ENCODE measurements at regions not wholly inside any gene's neighbourhood (a gene's known extent, or its start where the extent isn't known, plus 50 kb on each side); places are given as distances from the start of the nearest gene placed in this dataset.

DNA sequence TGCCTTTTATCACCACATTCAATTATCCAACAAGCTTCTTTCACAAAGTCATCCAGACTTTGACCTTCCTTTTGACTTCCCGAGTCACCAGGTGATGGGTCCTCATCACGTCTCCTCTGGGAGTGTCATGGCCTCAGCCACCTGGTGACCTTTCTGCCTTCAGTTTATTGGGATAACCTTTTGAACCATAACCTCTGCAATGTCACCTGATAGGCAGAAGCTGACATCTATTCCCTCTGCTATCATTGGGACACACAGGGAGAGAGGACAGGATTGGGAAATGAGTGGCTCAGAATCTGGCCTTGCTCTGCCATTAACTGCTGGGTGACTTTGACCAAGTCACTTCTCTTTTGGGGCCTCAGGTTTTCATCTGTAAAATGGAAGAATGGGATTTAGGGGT, 388.7 kb downstream of the NUAK1 start:
- intact Hi-C loops (cut with DNase I) = no loop called here
- no peak for DNase-seq (ENCODE audit: low spot score)

DNA sequence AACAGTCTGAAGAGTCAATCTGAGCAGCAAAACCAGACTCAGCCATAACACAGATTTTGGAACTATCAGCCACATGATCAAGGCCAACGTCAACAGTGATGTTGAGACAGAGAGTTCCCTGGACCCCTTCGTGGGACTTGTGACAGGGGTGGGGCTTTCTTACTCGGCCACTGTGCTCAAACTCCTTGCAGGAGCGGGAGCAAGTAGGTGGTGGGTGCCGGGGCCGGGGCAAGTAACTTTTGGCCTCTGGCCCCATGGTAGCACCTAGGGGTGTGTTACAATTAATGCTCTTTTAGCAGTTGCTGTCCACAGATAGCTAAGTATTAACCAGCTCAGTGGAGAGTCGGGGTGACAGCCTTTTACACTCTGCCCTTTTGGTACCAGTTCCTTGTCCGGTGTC, 384.4 kb downstream of the NUAK1 start:
- intact Hi-C loops (cut with DNase I) = no loop called here
- no peak for DNase-seq (ENCODE audit: low spot score)

DNA sequence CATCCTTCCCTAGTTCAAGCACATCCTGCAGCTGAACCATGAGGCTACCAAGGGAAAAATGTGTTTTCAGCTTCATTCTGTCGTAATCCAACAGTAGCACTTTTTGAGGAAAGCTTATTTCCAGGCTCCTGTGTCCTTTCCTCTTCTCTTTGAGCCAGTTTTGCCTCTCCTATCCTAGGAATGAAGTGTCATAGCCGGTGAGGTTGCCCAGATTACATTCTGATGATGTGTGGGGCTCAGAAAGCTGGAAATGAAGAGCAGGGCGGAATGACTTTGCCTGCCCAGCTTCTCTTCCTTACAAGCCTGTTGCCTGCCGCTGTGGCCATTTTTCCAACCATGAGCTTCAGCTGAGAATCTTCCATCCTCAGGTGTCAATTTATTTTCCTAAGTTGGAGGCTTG, 381.8 kb downstream of the NUAK1 start:
- intact Hi-C loops (cut with DNase I) = no loop called here
- no peak for DNase-seq (ENCODE audit: low spot score)

DNA sequence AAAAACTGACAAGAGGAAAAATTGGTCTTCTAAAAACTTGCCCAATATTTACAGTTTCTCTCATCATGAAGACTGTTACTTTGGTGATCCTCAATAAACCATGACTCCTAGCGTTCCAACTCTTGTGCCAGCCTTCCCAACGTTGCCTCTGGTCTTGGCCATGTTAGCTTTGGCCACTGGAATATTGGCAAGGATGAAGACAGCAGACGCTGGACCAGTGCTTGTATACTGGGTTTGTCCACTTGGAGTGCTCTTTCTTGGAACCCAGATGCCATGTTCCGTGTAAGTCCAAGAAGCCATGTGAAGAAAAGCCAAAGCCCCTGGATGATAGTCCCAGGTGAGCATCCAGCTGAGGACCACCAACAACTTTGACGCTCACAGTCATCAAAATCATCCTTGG, 379.6 kb downstream of the NUAK1 start:
- intact Hi-C loops (cut with DNase I) = no loop called here
- no peak for DNase-seq (ENCODE audit: low spot score)

DNA sequence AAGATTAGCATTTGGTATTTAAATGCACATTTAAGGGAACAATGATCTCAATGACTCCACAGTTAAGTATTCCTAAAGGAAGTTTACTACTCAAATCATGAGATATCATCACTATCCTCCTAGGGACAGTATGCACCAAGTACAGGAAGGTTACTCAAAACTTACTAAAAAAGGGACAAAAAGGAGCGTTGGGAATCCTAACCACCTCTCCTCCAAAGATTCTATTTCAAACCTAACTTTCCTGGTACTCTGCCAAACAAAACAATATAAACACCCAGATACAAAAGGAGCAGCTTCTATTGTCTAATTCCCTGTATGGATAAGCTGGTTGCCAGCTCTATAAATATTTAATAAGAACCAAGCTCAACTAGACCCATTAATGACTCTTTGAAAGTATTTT, 377.7 kb downstream of the NUAK1 start:
- intact Hi-C loops (cut with DNase I) = no loop called here
- no peak for DNase-seq (ENCODE audit: low spot score)

DNA sequence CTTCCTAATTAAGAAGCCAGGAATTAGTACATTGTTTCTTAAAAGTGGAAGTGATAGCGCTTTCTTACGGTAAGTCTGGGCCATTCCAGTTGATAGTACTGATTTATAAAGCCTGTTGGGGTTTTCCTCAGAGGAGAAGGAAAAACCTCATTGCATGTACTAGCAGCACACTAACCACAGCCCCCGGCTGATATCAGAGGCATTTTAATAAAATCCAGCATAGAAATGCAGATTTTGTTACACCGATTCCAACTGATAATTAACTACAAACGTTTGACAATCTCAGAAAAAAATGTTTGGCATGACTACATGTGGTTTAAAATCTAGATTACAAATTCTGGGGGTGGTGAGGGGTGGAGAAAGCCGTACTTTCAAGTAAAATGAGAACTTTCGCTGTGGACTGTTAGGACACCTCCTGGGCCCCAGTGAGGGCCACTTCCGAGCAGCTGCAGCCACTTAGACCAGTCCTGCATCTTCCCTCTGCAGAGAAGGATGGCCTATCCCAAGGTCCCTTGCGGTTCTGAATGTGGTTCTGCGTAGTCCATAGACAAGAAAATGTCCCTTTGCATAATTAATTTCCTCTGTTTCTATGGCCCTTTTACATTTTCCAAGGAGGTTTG, 374.4 kb downstream of the NUAK1 start:
- intact Hi-C loops (cut with DNase I) = no loop called here
- no peak for DNase-seq (ENCODE audit: low spot score)

DNA sequence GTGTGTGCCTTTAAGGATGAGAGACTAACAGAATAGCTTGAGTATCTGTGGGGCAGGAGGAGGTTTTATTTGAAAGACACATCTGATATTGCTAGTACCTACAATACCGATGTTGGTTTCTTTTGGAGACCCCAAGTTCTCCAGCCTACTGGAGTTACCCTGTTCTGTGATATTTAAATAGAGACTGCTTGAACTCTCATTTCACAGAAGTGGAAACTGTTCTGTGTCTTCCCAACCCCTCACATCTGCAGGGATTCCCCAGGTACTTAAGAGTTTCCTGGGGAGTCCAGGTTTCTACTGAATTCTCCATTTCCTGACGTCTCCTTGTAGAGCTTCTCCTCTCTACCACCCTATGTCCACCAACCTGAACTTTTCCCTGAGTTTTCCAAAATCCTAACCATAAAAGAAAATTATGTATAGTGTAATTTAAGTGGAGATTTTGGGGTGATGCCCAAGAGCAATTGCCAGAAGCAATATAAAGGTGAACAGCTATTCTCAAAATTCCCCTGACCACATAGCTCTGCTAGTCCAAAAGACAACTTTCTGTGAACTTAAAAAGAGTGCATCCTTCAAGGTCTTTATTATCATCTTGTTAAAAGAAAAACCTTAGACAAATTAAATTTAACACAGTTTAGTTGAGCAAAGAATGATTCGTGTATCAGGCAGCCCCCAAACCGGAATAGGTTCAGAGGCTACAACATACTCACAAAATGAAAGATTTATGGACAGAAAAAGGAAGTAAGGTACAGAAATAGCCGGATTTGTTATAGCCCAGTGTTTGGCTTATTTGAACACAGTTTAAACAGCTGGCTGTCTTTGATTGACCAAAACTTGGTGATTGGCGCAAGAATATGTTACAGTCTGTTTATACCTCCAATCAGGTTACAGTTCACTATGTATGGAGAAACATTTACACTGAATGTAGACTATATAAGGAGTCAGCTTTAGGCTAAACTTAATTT, 373.4 kb downstream of the NUAK1 start:
- DNase-seq (ENCODE audit: low spot score) = no peak
- intact Hi-C loops (cut with DNase I) = no loop called here

DNA sequence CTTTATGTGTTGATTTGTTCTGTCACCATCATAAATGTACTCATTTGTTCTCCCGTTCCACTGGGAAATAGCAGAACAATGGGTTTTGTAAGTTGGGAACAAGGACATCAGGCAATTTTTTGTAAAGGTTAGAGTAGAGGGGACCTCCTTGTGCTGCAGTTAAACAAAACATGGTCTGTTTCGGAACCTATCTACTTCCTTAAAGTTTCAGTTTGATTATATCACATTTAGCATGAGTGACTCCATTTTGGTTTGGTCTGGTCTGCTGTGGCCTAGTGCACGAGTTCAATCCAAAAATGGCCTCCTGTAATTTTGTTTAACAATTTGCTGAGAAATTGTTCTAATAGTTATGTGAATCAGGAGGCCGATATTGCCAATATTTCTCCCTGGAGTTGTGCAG, 372.7 kb downstream of the NUAK1 start:
- DNase-seq (ENCODE audit: low spot score) = no peak
- intact Hi-C loops (cut with DNase I) = no loop called here

DNA sequence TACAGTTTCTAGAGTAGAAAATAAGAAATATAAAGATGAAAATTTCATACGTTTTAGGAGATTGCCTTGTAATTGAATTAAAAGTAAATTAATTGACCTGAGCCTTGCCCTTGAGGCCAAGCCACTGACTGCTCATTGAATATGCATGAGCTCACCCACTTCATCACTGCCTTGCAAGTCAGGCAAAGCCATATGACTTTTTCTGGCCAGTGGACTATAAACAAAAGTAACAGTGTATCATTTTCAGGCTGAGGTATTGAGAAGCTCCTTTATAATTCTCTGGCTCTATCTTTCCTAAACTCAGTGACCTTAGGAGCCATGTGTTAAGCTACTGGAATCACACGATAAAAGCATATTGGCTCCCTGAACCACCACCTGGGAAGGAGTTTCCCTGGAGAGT, 369.3 kb downstream of the NUAK1 start:
- intact Hi-C loops (cut with DNase I) = no loop called here

DNA sequence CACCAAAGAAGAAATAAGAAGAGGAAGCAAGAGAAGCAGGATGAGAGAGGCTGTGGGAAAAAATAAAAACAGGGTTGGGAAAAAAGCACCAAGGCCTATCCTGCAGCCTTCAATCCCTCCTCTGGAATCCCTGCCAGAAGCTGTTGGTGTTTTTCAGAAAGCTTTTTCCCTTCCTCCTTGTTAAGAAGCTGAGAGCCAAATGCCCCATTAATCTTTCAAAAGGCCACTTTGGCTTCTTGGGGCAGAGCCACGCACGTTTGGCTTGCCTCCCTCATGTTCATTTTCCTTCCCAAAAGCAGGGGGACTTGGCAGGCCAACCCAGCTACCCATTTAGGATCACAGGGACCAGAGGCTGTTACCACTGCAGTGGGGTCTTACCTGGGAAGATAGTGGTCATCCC, 365.3 kb downstream of the NUAK1 start:
- DNase-seq (ENCODE audit: low spot score) = no peak
- intact Hi-C loops (cut with DNase I) = loop anchor here in 1 of 2 donors (5.0 kb wide), 1 partner anchor 636 kb away; no protein-coding TSS in a partner anchor

More for the DNA sequence above, 369.3 kb downstream of the NUAK1 start:
- no peak for DNase-seq (ENCODE audit: low spot score)

DNA sequence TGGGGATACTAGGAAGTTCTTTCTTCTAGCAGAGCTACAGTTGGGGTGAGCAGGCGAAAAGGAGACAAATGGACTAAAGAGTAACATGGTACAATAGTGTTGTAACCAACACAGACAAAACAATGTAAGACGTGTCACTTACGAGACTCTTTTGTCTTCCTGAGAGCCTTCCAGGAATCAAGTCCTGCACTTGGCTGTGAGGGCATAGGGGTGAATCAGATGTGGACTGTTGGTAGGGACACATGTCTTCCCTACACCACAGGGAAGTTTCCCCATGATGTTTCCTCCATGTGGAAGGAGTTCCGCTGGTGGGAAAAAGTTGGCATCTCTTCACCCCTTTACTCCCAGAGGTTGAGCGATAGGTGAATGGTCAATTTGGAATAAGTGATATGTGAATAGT, 364.7 kb downstream of the NUAK1 start:
- no peak for DNase-seq (ENCODE audit: low spot score)
- intact Hi-C loops (cut with DNase I) = loop anchor here in 1 of 2 donors (5.0 kb wide), 1 partner anchor 637 kb away; no protein-coding TSS in a partner anchor

DNA sequence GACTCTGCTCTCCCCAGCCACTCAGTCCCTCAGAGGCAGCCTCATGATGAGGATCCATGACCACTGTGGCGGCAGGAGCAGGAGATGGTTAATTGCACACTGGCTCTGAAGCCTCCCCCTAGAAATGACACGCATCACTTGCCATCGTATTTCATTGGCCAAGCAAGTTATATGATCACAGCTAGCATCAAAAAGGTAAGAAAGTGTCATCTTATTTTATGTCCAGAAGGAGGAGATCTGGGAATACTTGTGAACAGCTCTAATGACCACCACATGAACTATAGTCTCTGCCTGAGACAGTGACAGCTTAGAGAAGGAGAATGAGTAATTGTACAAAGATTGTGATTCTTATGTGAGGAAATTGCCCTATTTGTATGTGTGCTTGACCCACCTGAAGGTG, 363.4 kb downstream of the NUAK1 start:
- intact Hi-C loops (cut with DNase I) = no loop called here

DNA sequence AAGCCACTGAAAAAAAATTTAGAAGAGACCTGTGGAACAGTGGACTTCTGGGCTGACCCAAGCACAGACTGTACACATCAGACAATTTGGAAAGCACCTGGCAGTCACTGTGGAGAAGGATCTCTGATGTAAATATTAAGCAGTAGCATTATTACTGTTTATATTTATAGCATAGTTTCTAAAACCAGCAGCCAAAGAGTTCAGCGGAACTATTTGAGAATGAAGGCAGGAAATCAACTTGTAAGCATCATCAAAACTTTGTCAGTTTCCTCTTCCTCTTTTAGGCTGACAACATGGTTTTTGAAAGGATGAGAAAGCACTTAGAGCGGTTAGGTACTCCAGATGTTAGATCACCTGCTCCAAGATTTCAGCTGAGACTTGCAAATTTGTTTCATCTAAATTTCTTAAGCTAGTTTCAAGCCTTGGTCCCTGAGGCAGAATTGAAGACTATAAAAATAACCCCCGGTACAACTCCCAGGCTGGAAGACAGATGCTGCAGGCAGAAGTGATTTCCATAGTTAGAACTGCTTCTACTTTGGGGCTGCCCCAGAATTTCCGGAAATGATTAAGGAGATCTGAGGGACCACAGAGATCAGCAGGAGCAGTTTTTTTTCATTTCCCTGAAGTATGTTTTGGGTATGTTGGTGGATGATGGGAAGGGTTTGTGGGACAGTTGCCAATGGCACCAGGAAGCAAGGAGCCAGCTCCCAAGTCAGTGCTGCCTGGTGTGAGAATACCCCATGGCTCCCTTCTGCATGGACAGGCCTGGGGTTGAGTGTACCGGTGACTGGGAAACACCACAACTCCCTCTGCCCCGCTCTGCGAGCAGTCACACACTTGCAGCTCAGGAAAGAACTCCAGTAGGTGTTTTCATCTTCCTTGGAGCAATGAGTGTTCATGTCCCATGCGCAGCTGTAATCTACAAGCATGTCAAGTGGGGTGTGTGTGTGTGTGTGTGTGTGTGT, 354.5 kb downstream of the NUAK1 start:
- intact Hi-C loops (cut with DNase I) = no loop called here
- no peak for DNase-seq (ENCODE audit: low spot score)

More for the DNA sequence above, 363.4 kb downstream of the NUAK1 start:
- DNase-seq (ENCODE audit: low spot score) = no peak

DNA sequence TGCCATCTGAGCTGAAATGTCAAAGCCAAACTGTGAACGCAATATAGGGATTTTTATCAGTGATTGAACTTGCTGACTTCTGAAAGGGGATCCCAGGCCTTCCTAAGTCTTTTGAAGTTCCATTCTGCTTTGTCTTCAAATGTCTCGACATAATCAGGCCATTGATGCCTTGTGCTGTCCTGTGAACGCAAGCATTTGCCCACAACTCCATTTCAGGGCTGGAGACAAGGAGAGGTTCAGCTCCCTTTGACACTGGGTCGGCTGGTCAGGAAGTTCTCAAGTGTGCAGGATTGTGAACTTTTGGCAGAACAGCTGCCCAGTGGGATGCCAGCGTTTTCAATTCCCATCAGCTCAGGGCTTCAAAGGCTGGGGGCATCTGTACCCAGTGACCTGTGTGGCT, 345.3 kb downstream of the NUAK1 start:
- intact Hi-C loops (cut with DNase I) = no loop called here
- no peak for DNase-seq (ENCODE audit: low spot score)

DNA sequence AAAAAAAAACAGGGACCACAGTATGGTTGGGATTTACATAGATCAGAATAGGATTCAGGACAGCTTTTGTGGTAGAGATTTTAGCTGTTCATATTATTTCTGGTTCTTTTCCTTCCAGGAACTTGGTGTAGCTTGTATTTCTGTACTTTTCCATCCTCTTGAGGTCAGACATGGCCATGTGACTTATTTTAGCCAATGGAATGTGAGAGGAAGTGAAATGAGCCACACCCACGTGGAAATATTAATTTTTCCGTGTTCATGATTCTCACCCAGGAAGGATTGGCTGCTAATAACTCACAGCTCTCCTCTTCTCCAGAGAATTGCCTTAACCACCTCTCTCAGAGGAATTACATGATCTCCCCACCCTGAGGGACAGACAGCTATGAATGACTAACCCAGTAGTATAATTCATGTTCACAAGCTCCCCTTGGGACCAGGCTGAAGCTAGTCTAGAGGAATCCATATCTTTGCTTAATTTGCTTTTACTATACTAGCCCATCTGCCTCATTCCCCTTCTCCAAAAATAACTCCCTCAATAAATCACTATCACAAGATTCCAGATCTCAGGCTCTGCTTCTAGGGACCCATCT, 340.4 kb downstream of the NUAK1 start:
- intact Hi-C loops (cut with DNase I) = no loop called here
- DNase-seq (ENCODE audit: low spot score) = no peak

DNA sequence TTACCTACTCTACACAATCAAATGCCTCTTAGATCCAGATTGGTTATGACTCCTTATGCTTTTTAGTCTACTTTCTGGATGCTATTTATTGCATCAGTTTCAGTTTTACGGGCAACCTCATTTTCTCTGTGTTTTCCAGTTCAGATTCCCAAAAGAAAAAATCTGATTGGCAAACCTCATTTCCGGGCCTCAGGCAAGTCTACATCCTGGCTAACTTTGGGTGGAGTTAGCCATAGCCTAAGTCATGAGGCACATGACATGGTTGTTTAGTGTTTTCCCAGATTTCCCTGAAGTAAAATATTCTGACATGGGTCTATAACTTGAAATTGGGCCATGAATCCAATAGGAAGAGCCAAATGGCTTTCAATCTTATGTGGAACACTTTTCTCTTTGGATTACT, 339.7 kb downstream of the NUAK1 start:
- intact Hi-C loops (cut with DNase I) = no loop called here

DNA sequence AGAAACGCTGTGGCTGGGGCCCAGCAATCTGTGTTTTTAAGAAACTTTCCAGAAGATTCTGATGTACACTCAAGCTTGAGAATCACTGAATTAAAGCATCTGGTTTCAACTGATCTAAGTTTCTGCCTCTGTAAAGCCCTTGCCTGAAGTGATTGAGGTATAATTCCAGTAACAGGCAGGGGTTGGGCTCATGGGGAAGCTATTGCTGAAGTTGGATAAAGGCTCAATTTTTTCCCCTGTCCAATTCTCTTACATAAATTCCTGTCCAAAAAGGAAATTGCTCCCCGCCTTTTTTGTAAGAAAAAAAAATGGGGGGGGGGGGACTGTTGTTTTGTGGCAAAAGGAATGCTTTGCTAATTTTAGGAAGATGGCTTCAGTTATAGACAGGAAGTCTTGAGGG, 337.4 kb downstream of the NUAK1 start:
- no peak for DNase-seq (ENCODE audit: low spot score)
- intact Hi-C loops (cut with DNase I) = no loop called here

More for the DNA sequence above, 339.7 kb downstream of the NUAK1 start:
- DNase-seq (ENCODE audit: low spot score) = no peak

DNA sequence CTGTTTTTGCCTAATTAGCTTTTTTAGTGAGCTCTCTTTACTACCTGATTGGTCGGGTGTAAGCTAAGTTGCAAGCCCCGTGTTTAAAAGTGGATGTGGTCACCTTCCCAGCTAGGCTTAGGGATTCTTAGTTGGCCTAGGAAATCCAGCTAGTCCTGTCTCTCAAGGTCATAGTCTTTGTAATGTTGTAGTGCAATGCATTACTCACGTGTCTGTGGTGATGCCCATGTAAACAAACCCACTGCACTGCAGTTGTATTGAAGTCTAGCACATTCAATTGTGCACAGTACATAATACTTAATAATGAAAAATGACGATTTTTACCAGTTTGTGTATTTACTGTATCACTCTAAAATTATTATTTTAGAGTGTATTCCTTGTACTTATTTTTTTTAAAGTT, 335.5 kb downstream of the NUAK1 start:
- no peak for DNase-seq (ENCODE audit: low spot score)

DNA sequence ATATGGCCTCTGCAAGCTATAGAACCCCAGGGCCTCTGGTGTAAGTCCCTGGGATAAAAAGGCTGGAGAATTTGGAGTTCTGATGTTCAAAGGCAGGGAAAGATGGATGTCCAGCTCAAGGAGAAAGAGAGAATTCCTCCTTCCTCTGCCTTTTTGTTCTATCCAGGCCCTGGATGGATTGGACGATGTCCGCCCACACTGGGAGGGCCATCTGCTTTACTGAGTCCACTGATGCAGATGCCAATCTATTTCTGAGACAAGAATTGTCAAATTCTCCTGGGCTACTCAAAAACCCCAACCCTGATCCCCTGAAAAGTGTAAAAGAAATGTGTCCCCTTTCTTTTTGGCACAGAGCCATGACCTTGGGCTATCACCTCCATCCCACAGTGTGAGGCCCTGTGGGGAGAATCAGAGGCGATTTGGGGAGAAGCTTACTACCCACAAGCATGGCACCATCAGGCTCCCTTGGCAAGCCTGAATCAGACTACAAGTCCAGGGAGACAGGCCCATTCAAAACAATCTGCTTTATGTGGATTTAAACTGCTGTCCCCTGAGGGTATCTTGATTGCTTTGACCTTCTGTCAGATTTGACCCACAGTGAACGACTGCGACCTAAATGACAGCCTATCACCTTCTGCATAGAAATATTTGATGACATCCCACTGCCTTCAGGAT, 334.0 kb downstream of the NUAK1 start:
- intact Hi-C loops (cut with DNase I) = no loop called here
- DNase-seq (ENCODE audit: low spot score) = no peak

More for the DNA sequence above, 335.5 kb downstream of the NUAK1 start:
- intact Hi-C loops (cut with DNase I) = no loop called here

All from posterior vena cava (tissue), 2 donors.